MM.1S (cell line): ENCODE measurements at regions not wholly inside any gene's neighbourhood (a gene's known extent, or its start where the extent isn't known, plus 50 kb on each side); places are given as distances from the start of the nearest gene placed in this dataset.
A peak's percentile ranks its signal among the peaks of the same experiment; 100 is the strongest.

Experiments used
- DNase-seq: peaks from one replicate; pipeline ENCODE4 v3.0.0-alpha.2; 2015
- H2AFZ ChIP-seq: fragments of 300-600 bp; sonication (generic); 2 replicates; pipeline ENCODE4 v1.6.0; 2016; ENCODE audit warnings: antibody characterized with exemption, low read length
- H3F3A ChIP-seq: fragments of 300-600 bp; sonication (generic); 2 replicates; pipeline ENCODE4 v1.6.1; 2016; ENCODE audit warnings: mild to moderate bottlenecking, antibody characterized with exemption, low read length, moderate library complexity, mixed read lengths; ENCODE audit not compliant: insufficient read depth
- H3K27ac ChIP-seq: fragments of 300-600 bp; sonication (generic); 2 replicates; pipeline ENCODE4 v1.5.1; 2016; ENCODE audit warnings: mild to moderate bottlenecking, low read length
- H3K27me3 ChIP-seq: fragments of 300-600 bp; sonication (generic); replicated peaks from 2 replicates; pipeline ENCODE4 v1.6.0; 2016; ENCODE audit warnings: low read length; ENCODE audit not compliant: insufficient read depth
- H3K36me3 ChIP-seq: fragments of 300-600 bp; sonication (generic); replicated peaks from 2 replicates; pipeline ENCODE4 v1.6.1; 2016; ENCODE audit warnings: mild to moderate bottlenecking, low read length, mixed read lengths; ENCODE audit not compliant: insufficient read depth
- H3K4me1 ChIP-seq: fragments of 300-600 bp; sonication (generic); 2 replicates; pipeline ENCODE4 v1.6.1; 2016; ENCODE audit warnings: low read length, mixed read lengths
- H3K4me2 ChIP-seq: fragments of 300-600 bp; sonication (generic); 2 replicates; pipeline ENCODE4 v1.6.0; 2016; ENCODE audit warnings: low read depth, low read length
- H3K4me3 ChIP-seq: fragments of 300-600 bp; sonication (generic); 2 replicates; pipeline ENCODE4 v1.5.1; 2016; ENCODE audit warnings: low read length, mixed read lengths
- H3K79me2 ChIP-seq: fragments of 300-600 bp; sonication (generic); 2 replicates; pipeline ENCODE4 v1.6.1; 2016; ENCODE audit warnings: mixed run types, low read length, mixed read lengths
- H3K9ac ChIP-seq: fragments of 300-600 bp; sonication (generic); 2 replicates; pipeline ENCODE4 v1.6.1; 2016; ENCODE audit warnings: low read length, mixed read lengths
- H3K9me2 ChIP-seq: fragments of 300-600 bp; sonication (generic); replicated peaks from 2 replicates; pipeline ENCODE4 v1.6.1; 2016; ENCODE audit warnings: mild to moderate bottlenecking, low read length, mixed read lengths; ENCODE audit not compliant: insufficient read depth
- H3K9me3 ChIP-seq: fragments of 300-600 bp; sonication (generic); replicated peaks from 2 replicates; pipeline ENCODE4 v1.6.1; 2016; ENCODE audit warnings: mild to moderate bottlenecking, low read length, mixed read lengths; ENCODE audit not compliant: insufficient read depth
- H4K20me1 ChIP-seq: fragments of 300-600 bp; sonication (generic); 2 replicates; pipeline ENCODE4 v1.6.1; 2016; ENCODE audit warnings: mild to moderate bottlenecking, low read length, moderate library complexity, mixed read lengths; ENCODE audit not compliant: insufficient read depth
- CTCF ChIP-seq: fragments of 300-600 bp; sonication (generic); IDR thresholded peaks from 2 replicates; pipeline ENCODE4 v1.5.1; 2016; ENCODE audit warnings: antibody characterized with exemption, low read length, mixed read lengths
- EZH2 ChIP-seq: fragments of 300-600 bp; sonication (generic); optimal IDR thresholded peaks from 2 replicates; pipeline ENCODE3; 2017; ENCODE audit warnings: low read depth, mild to moderate bottlenecking, antibody characterized with exemption, low read length, mixed read lengths
- EZH2phosphoT487 ChIP-seq: fragments of 300-600 bp; sonication (generic); IDR thresholded peaks from 2 replicates; pipeline ENCODE4 v1.6.1; 2018; ENCODE audit warnings: antibody characterized with exemption, low read length

GRCh38 chr11:45073685-45074141, 72.7 kb upstream of the PRDM11 start:
- no peaks in the 10 kb centered on the region for H4K20me1 ChIP-seq
- peak overlapping the region; percentile 25; the same call in 1 of the 2 replicates for H2AFZ ChIP-seq
- H3F3A ChIP-seq, result peaks cover 20% of the 10 kb centered on the region
- no peaks in the 10 kb centered on the region for H3K36me3 ChIP-seq
- H3K9me3 ChIP-seq, result no peaks in the 10 kb centered on the region
- no peaks in the 10 kb centered on the region for H3K27me3 ChIP-seq
- peaks cover 64% of the 10 kb centered on the region for H3K4me1 ChIP-seq
- no peaks in the 10 kb centered on the region for H3K79me2 ChIP-seq
- peak overlapping the region; percentile 48 for H3K9ac ChIP-seq
- peak; percentile 81 for DNase-seq
- H3K9me2 ChIP-seq, result no peaks in the 10 kb centered on the region
- TF ChIP-seq EZH2 (no peak), CTCF (no peak), EZH2phosphoT487 (no peak)
- H3K27ac ChIP-seq, result peak overlapping the region; percentile 89
- peak overlapping the region; percentile 12; the same call in 1 of the 2 replicates for H3K4me3 ChIP-seq
- H3K4me2 ChIP-seq, result peak overlapping the region; percentile 52

GRCh38 chr11:45075519-45075918, 70.9 kb upstream of the PRDM11 start:
- Histone ChIP-seq H2AFZ (no peak overlapping the region), H3K27me3 (no peaks in the 10 kb centered on the region), H3K4me1 (peaks cover 61% of the 10 kb centered on the region), H3K4me2 (no peak overlapping the region), H3K9me2 (no peaks in the 10 kb centered on the region), H3K27ac (no peak overlapping the region), H3K36me3 (no peaks in the 10 kb centered on the region), H3K79me2 (no peaks in the 10 kb centered on the region), H3K4me3 (no peak overlapping the region), H3K9me3 (no peaks in the 10 kb centered on the region), H3K9ac (no peak overlapping the region), H3F3A (peaks cover 23% of the 10 kb centered on the region), H4K20me1 (no peaks in the 10 kb centered on the region)
- no peak for TF ChIP-seq EZH2phosphoT487
- TF ChIP-seq CTCF, result no peak
- TF ChIP-seq EZH2, result no peak
- no peak for DNase-seq

- DNase-seq, result no peak
- Histone ChIP-seq H3K9me2 (no peaks in the 10 kb centered on the region), H3K9ac (no peak overlapping the region), H3K27ac (no peak overlapping the region), H3F3A (peaks cover 23% of the 10 kb centered on the region), H3K79me2 (no peaks in the 10 kb centered on the region), H3K4me3 (no peak overlapping the region), H3K36me3 (no peaks in the 10 kb centered on the region), H2AFZ (no peak overlapping the region), H3K27me3 (no peaks in the 10 kb centered on the region), H3K9me3 (no peaks in the 10 kb centered on the region), H3K4me2 (no peak overlapping the region), H3K4me1 (peaks cover 60% of the 10 kb centered on the region), H4K20me1 (no peaks in the 10 kb centered on the region)
- TF ChIP-seq EZH2 (no peak), CTCF (no peak), EZH2phosphoT487 (no peak)
Observed at GRCh38 chr11:45075952-45076351, 70.5 kb upstream of the PRDM11 start.
